B cell (primary cell): ENCODE measurements at regions not wholly inside any gene's neighbourhood (a gene's known extent, or its start where the extent isn't known, plus 50 kb on each side); places are given as distances from the start of the nearest gene placed in this dataset.

ENCODE experiments used
- CTCF ChIP-seq: fragments of 200-600 bp; IDR thresholded peaks from one replicate; pipeline ENCODE4 v1.8.0; 2022; ENCODE audit warnings: antibody characterized with exemption, mild to moderate bottlenecking
- EZH2 ChIP-seq: IDR thresholded peaks from 2 replicates; pipeline ENCODE4 v1.6.1; 2012; ENCODE audit warnings: borderline replicate concordance, low read depth, mild to moderate bottlenecking, moderate library complexity, low read length; ENCODE audit not compliant: insufficient read depth, poor library complexity, severe bottlenecking

- TF ChIP-seq CTCF: no peak
- no peak for TF ChIP-seq EZH2
Observed at GRCh38 chr18:34567857-34568256, 142.2 kb upstream of the DTNA start.
